Esophagus muscularis mucosa (tissue), 3 donors: ENCODE measurements at regions not wholly inside any gene's neighbourhood (a gene's known extent, or its start where the extent isn't known, plus 50 kb on each side); places are given as distances from the start of the nearest gene placed in this dataset.

Experiments
- CTCF ChIP-seq, 3 experiments: fragments of 200-600 bp in 2 of 3; fragments of 450-650 bp in 1 of 3; sonication (generic) in 2 of 3; IDR thresholded peaks; one replicate each; pipeline ENCODE4 v1.5.1; 2017 to 2019; ENCODE audit warnings: antibody characterized with exemption in 3 of 3, mild to moderate bottlenecking in 2 of 3, moderate library complexity in 1 of 3
- EP300 ChIP-seq: sonication (generic); formaldehyde crosslinking; IDR thresholded peaks from one replicate; pipeline ENCODE4 v1.6.1; 2017; ENCODE audit warnings: antibody characterized with exemption

- no peak for TF ChIP-seq CTCF (IDR thresholded peaks at IDR 0.05)
- TF ChIP-seq EP300, result no peak
Measured at GRCh38 chr1:234709473-234710228, 99.7 kb upstream of the IRF2BP2 start.
